COLO668 (cell line): ENCODE measurements at regions not wholly inside any gene's neighbourhood (a gene's known extent, or its start where the extent isn't known, plus 50 kb on each side); places are given as distances from the start of the nearest gene placed in this dataset.

Experiments
- DNase-seq: peaks from one replicate; lab custom pipeline; 2025; ENCODE audit not compliant: unreplicated experiment; lab: John Stamatoyannopoulos, UW

- peak; percentile 11 for DNase-seq
These were observed 140.4 kb upstream of the TAB2 start for GRCh38 chr6:149176971-149177667.

- DNase-seq: no peak
These were observed 138.1 kb upstream of the TAB2 start for GRCh38 chr6:149179431-149179830.

GRCh38 chr6:149181304-149181703, 136.2 kb upstream of the TAB2 start:
- no peak for DNase-seq

- no peak for DNase-seq
These were observed 135.2 kb upstream of the TAB2 start for GRCh38 chr6:149182262-149182661.

GRCh38 chr6:149184523-149184922, 133.0 kb upstream of the TAB2 start:
- no peak for DNase-seq

GRCh38 chr6:149185799-149186357, 131.6 kb upstream of the TAB2 start:
- no peak for DNase-seq

- DNase-seq: no peak
These were observed 130.6 kb upstream of the TAB2 start for GRCh38 chr6:149186873-149187272.

- DNase-seq: peak; percentile 3
These were observed 127.2 kb upstream of the TAB2 start for GRCh38 chr6:149190224-149190831.

- DNase-seq: no peak
These were observed 122.5 kb upstream of the TAB2 start for GRCh38 chr6:149194820-149195558.

- DNase-seq: no peak
These were observed 121.4 kb upstream of the TAB2 start for GRCh38 chr6:149196091-149196490.

- no peak for DNase-seq
These were observed 120.0 kb upstream of the TAB2 start for GRCh38 chr6:149197482-149197881.

GRCh38 chr6:149198265-149198664, 119.2 kb upstream of the TAB2 start:
- DNase-seq: no peak

- no peak for DNase-seq
These were observed 117.1 kb upstream of the TAB2 start for GRCh38 chr6:149200282-149200945.

GRCh38 chr6:149201068-149201655, 116.3 kb upstream of the TAB2 start:
- no peak for DNase-seq

- DNase-seq: no peak
These were observed 115.4 kb upstream of the TAB2 start for GRCh38 chr6:149202100-149202499.

- DNase-seq: no peak
These were observed 114.6 kb upstream of the TAB2 start for GRCh38 chr6:149202952-149203351.

GRCh38 chr6:149203509-149203908, 114.0 kb upstream of the TAB2 start:
- DNase-seq: no peak

GRCh38 chr6:149208134-149208601, 109.3 kb upstream of the TAB2 start:
- no peak for DNase-seq

GRCh38 chr6:149209871-149210775, 107.4 kb upstream of the TAB2 start:
- no peak for DNase-seq

- no peak for DNase-seq
These were observed 106.4 kb upstream of the TAB2 start for GRCh38 chr6:149211046-149211571.
